GM19240 (cell line): ENCODE measurements at regions not wholly inside any gene's neighbourhood (a gene's known extent, or its start where the extent isn't known, plus 50 kb on each side); places are given as distances from the start of the nearest gene placed in this dataset.

ENCODE experiments used
- DNase-seq: peaks from one replicate; pipeline ENCODE4 v3.0.0; 2011; ENCODE audit warnings: low spot score; ENCODE audit not compliant: insufficient read length

- no peak for DNase-seq
Observed at GRCh38 chr1:87165177-87165576, 163.5 kb upstream of the LMO4 start.

- DNase-seq = no peak
Observed at GRCh38 chr1:87167157-87167789, 161.4 kb upstream of the LMO4 start.

- no peak for DNase-seq
Observed at GRCh38 chr1:87167848-87168525, 160.7 kb upstream of the LMO4 start.

- no peak for DNase-seq
Observed at GRCh38 chr1:87169263-87169910, 159.3 kb upstream of the LMO4 start.

- no peak for DNase-seq
Observed at GRCh38 chr1:87170157-87170556, 158.5 kb upstream of the LMO4 start.

GRCh38 chr1:87170931-87171598 lies 157.6 kb upstream of the LMO4 start:
- DNase-seq = no peak

DNA sequence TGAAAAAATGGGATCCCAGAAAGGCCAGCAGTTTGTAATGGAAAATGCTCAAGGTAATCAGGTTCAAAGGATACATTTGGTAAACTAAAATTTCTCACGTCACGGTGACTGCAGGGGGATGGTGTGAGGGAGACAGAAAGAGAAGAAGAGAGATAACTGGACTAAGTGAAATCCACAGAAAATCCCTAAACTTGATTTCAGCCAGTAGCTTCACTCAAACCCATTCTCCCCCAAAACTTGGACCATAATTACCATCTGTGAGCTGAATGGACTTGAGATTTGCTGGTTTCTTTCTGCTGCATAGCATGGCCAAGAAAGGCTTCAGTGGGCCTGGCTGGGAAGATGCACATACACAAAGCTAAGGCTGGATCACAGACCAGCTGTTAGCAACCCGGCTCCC lies 155.4 kb upstream of the LMO4 start:
- no peak for DNase-seq

DNA sequence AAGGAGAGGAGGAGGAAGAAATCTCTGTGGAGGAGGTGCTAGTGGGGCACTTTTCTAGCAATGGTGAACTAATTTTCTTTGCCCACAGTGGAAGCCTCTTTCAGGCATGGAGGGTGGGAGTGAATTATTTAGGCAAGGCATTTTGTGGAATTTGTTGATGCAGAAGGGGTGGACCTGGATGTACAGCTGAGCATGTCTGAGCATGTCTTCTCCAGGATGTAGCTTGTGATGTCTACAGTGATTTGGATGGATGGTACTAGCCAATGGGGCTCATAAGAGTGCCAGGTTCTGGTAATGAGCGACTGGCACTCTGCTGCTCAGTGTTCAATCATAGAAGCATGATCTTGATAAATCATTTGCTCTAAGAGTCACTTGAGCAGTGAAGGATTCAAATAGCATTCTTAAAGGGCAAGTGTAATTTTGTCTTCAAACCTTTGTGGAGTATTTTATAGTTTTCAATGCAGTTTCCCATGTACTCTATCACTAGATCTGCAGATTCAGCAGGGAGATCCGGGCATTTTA lies 153.9 kb upstream of the LMO4 start:
- no peak for DNase-seq

- no peak for DNase-seq
Observed at GRCh38 chr1:87176087-87176486, 152.6 kb upstream of the LMO4 start.

GRCh38 chr1:87176514-87176913 lies 152.2 kb upstream of the LMO4 start:
- no peak for DNase-seq

- no peak for DNase-seq
Observed at GRCh38 chr1:87178441-87178840, 150.2 kb upstream of the LMO4 start.

DNA sequence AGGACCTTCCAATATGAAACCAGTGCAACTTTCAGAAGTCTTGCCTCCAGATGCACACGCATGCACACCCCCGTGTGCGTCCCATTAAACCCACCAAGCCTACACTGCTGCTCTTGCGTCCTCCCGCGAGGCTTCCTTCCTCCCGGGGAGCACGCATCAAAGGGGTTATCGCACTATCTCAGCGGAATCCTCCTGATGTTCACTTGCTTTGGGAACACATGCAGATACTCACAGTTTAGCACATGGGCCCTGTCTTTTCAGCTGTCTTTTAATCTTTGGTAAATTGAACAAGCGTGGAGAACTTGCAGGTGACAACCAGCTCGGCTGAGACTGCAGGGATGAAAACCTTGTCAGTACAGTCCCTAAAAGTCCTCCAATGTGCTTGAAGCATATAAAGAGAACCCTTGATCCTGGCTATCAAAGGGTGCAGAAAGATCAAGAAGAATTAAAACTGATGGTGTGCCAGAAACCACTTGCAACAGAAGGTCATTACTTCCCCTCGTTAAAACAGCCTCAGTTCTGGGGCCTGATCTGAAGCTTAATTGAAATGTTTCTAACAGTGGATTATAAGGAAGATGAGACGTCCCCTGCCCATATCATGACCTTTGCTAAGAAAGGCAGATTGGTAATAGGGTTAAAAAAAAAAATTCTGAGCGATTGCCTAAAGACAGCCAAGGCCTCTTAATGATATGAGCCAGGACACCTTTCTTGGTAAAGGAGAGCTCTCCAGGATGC lies 149.4 kb upstream of the LMO4 start:
- no peak for DNase-seq

DNA sequence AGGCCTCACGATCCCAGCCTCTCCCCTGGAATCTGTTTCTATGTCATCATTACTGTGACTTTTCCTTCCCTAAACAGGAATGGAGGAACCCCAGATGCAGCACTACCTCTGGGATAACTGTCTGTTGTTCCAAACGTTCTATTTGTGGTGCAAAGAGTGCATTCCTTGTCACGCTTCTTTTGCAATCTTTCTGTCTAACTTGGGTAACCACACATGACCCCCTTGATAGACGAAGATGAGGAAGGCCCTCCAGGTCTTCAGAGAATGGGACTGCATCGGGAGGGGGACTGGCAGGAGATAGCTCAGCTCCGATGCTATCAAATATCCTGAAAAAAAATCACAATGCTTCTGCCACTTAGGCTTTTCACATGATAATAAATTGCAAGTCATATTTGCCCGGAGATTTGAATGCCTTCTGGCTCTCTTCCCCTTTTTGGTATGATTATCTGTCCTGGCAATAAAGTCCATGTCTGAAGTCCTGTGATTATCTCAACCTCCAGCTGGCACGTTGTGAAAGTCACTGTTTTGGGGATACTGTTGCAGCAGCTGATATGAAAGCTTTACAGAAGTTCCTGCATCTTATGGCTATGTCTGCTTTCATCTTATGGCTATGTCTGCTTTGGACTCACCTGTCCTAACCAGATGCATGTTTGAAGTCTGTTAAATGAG lies 148.7 kb upstream of the LMO4 start:
- no peak for DNase-seq

DNA sequence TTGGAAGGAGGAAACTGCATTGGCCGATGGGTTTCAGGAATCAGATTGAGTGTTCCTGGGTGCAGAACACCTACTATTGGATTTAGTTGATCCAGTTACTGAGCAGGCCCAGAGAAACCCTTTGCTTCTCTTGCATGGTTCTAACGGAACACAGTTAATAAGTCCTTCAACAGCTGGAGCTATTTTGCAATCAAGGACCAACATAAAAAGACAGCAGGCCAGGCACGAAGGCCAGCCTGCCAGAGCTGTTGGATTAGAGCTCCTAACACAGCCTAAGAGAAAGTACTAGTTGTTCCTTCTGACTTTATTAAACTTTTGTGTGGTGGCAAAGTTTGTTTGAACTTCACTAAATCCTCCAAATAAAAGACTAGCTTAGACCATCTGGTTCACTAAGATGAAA lies 148.0 kb upstream of the LMO4 start:
- no peak for DNase-seq

- no peak for DNase-seq
Observed at GRCh38 chr1:87182611-87183010, 146.1 kb upstream of the LMO4 start.

DNA sequence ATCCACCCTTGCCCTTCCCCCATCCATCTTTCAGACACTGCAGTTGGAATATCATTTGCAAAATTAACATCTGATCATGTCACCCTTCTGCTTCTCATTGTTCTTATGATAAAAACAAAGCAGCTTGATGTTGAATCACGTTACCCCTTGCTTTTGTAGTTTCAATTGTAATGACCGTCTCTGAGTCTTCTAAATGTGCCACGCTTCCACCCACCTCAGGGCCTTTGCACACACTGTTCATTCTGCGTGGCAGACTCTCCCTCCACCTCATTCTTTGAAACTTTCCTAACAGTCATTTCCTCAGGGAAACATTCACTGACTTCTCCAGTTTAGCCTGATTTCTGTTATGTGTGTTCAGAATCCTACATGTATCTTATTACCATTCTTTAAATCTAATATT lies 143.6 kb upstream of the LMO4 start:
- DNase-seq = no peak

DNA sequence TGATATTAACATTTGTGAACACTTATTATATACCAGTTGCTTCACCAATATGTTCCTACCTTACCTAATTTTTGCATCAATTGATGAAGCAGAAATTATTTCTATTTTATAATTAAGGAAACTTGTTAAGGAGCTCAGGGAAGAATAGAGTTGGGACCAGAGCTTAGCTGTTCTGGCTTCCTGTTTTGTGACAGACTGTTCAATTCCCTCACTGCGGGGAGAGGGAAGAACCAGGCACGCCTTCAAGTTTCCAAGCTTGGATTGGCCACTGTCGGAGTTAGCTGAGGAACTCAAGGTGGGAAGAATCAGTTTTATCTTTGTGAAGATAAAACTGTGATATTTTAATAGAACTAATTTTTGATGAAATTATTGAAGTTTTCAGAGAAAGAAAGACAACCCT lies 142.3 kb upstream of the LMO4 start:
- no peak for DNase-seq

DNA sequence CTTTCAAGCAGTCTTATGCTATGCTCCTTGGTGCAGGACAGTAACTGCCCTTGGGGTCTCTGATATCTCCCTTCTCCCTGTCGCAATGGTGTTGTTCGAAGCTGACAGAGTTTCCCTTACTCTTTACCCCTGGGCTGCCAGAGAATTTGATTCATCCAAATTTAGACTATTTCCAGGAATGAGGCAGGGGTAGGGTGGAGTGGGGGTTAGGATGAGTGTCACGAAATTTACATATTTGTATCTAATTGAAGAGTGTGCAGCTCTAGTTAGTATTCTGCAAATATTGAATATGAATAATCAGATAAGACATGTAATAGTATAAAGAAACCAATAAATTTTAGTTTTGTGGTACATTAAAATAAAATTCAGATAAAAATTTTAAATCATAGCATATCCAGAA lies 140.0 kb upstream of the LMO4 start:
- DNase-seq = no peak

DNA sequence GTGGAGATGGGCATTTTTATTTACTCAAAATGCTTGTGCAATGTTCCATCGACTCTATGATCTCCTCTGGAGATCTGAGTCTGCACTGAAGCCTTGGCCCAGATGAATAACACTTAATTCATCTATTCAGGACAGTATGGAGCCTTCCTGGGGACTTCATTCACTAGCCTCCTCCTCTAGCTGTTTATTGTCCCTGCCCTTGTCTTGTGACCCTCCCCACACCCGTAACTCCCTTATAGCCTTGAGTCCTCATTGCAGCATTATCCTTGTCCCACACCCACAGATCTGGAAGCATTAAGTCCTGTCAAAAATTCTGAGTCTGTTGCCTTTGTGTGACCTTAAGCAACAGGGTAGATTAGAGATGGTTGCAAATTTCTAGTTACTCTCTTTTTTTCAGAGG lies 138.3 kb upstream of the LMO4 start:
- no peak for DNase-seq

DNA sequence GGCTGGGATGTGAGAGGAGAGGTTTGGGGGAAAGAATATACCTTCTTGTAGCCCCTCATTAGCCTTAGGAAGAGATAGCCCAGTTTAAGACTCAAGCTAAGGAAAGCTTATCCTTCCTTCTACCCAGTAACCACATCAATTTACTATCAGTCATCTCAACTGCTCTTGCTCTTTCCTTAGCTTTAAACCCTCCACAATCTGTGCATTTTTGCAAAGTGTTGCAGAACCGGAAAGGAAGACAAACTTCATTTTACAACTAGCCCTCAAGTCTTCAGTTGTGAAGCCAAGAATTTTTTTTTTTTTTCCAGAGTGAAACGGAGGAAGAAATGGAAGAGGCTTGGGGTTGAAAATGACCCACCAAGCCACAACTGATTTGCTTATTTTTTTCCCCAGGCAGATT lies 137.0 kb upstream of the LMO4 start:
- DNase-seq = no peak

GRCh38 chr1:87194271-87194774 lies 134.4 kb upstream of the LMO4 start:
- no peak for DNase-seq
